HG03469 (cell line): ENCODE measurements at regions not wholly inside any gene's neighbourhood (a gene's known extent, or its start where the extent isn't known, plus 50 kb on each side); places are given as distances from the start of the nearest gene placed in this dataset.
"Not testable (repeated sequence)": the region's sequence is repeated elsewhere in the genome, so short reads cannot be mapped to it uniquely, and the experiment has no call there.

Experiments
- ATAC-seq: cut with Tn5 transposase; IDR thresholded peaks from one replicate; pipeline ENCODE4 v1.9.1; 2021; ENCODE audit warnings: mild to moderate bottlenecking, moderate library complexity, moderate number of reproducible peaks; ENCODE audit not compliant: unreplicated experiment

DNA sequence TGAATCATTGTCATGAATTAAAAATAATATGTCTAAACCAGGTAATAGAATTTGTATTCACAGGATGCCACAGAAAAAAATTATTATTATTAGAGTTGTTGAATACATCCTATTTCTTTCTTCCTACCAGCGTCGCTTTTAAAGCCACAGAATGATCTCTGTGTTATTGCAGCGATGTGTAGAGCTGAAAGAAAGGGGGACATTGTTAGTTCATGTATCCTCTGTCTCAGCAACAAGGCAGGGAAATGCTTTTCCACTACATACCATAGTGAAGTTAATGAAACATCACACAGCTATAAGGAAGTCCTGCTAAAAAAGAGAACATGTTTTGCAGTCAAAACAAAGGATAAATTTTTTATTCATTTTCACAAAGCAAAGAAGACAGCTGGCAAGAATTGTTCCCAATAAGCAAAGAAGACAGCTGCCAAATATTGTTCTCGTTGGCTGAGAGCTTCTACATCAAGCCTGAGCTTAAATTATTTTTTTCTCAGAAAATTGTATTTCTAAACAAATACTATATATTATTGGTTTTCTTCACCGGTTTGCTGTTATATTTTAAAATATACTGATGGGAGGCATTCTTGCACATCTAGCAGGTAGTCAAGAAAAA is 1234.4 kb downstream of the SUCLG1 start:
- no peak for ATAC-seq

DNA sequence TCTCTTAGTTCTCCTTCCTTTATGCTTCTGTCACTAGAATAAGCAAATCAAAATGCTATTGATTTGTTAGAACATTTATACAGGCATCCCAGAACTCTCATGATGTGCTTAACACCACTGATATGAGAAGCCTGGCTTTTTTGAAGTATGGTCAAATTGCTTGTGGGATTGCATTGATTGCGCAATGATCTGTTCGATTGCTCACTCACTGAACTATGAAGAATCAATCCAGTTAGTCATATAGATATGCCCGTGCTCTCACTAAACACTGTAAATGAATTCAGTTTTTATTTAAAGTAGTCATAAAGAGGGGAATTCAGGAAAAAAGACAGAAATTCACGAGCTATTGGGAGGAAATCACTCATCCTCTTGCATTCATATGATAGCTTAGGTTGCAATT is 1237.8 kb downstream of the SUCLG1 start:
- ATAC-seq = no peak

GRCh38 chr2:83217854-83218253 is 1241.2 kb downstream of the SUCLG1 start:
- ATAC-seq = no peak

GRCh38 chr2:83196225-83196624 is 1262.9 kb downstream of the SUCLG1 start:
- ATAC-seq = no peak

- ATAC-seq = no peak
Observed at GRCh38 chr2:83191316-83191715, 1267.8 kb downstream of the SUCLG1 start.

- ATAC-seq = no peak
Observed at GRCh38 chr2:83186105-83186760, 1272.8 kb downstream of the SUCLG1 start.

DNA sequence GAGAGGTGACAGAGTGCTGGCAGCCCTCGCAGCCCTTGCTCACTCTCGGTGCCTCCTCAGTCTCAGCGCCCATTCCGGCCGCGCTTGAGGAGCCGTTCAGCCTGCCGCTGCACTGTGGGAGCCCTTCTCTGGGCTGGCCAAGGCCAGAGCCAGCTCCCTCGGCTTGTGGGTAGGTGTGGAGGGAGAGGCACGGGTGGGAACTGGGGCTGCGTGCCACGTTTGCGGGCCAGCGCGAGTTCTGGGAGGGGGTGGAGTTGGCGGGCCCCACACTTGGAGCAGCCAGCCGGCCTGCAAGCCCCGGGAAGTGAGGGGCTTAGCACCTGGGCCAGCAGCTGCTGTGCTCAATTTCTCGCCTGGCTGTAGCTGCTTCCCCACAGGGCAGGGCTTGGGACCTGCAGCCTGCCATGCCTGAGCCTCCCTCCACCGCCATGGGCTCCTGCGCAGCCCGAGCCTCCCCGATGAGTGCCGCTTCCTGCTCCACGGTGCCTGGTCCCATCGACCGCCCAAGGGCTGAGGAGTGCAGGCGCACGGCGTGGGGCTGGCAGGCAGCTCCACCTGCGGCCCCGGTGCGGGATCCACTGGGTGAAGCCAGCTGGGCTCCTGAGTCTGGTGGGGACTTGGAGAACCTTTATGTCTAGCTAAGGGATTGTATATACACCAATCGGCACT is 1278.1 kb downstream of the SUCLG1 start:
- ATAC-seq = not testable (repeated sequence)

GRCh38 chr2:83176539-83176938 is 1282.5 kb downstream of the SUCLG1 start:
- ATAC-seq = no peak

DNA sequence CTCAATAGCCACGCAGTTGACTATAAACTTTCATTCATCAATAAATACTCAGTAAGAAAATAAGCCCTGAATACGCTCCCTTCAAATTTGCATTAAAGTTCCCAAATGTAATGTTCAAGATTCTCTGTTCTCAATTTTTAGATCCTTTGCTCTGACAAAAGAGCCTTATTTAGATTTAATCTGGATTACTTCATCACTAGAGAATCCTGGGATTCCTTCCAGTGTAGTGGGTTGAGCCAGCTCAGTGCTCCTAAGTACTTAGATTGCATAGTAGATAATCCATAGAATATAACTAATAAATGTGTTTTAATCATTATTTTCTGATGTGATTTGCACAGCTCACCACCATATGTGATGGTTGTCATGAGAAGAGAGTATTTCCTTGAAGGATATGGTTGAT is 1286.2 kb downstream of the SUCLG1 start:
- ATAC-seq = no peak

DNA sequence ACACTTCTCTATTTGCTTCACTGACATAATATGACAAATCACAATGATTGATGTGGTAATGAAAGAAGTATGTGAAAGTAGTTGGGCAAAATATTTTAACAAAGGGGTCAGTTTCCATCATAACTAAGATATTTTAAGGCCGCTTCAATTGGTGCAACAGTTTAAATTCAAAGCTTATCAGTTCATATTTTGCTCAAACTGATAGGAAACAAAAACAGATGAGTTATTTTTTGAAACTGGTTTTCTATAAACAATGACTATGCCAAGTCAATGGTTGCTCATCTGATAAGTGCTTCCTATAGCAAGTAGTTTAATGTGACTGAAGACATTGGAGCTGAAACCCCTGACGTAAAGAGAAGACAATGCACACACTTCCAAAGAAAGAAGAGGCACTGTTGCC is 1290.7 kb downstream of the SUCLG1 start:
- ATAC-seq = no peak

DNA sequence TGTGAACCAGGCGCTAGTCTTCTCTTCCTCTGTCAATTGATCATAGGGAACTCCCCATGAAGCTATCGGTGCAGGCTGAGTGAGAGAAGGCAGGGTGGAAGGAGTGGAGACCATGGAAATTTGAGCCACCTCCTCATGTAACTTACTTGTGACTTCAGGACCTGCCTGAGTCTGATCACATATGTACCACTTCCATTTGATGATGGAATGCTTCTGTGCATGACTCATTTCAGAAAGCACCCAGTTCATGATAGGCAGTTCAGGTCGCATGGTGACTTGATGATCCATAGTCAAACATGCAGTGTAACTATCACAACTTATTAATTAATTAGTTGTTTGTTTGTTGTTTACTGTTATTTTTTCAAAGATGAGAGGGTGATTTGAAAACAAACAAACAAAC is 1296.7 kb downstream of the SUCLG1 start:
- ATAC-seq = no peak

GRCh38 chr2:83160571-83160970 is 1298.5 kb downstream of the SUCLG1 start:
- ATAC-seq = no peak

DNA sequence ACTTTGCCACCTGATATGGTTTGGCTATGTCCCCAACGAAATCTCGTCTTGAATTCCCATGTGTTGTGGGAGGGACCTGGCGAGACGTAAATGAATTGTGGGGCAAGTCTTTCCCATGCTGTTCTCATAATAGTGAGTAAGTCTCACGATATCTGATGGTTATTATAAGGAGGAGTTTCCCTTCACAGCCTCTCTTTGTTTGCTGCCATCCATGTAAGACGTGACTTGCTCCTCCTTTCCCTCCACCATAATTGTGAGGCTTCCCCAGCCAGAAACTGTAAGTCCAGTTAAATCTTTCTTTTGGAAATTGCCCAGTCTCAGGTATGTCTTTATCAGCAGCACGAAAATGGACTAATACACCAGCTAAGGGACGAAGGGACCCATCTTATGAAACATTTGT is 1303.3 kb downstream of the SUCLG1 start:
- no peak for ATAC-seq

GRCh38 chr2:83143946-83144345 is 1315.1 kb downstream of the SUCLG1 start:
- no peak for ATAC-seq

GRCh38 chr2:83142934-83143333 is 1316.1 kb downstream of the SUCLG1 start:
- ATAC-seq = no peak

DNA sequence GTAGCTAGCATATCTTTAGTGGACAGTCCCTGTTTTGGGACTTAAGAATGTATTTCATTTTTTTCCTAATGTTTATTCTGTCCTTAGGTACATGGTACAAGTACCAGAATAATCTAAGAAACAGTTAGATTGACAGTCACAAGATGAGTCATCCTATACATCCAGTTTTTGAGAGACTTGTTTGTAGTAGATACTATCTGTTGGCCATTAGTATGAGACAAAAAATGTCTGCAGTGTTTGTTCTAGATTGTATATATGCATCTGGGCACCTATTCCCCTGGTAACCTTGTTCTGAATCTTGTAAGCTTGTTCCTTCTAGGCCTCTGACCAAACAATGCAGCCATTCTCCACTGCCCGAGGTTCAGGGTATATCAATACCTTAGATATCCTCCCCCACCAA is 1343.5 kb downstream of the SUCLG1 start:
- no peak for ATAC-seq

- no peak for ATAC-seq
Observed at GRCh38 chr2:83115155-83115554, 1343.9 kb downstream of the SUCLG1 start.

- no peak for ATAC-seq
Observed at GRCh38 chr2:83113953-83114352, 1345.1 kb downstream of the SUCLG1 start.

- no peak for ATAC-seq
Observed at GRCh38 chr2:83112858-83113257, 1346.2 kb downstream of the SUCLG1 start.

DNA sequence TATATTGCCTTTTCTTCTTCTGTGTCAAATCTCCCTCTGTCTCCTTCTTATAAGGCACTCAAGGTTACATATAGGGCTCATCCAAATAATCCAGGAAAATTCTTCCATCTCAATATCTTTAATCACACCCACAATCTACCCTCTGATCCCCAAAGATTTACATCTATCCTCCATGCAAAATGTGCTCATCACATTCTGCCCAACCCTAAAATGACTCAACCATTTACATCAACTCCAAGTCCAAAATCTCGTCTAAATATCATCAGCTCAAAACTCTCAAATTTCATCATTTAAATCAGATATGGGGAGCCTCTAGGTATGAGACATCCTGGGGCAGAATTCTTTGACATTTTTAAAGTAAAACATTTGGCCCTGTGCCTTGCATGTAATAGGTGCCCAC is 1349.8 kb downstream of the SUCLG1 start:
- ATAC-seq = no peak

DNA sequence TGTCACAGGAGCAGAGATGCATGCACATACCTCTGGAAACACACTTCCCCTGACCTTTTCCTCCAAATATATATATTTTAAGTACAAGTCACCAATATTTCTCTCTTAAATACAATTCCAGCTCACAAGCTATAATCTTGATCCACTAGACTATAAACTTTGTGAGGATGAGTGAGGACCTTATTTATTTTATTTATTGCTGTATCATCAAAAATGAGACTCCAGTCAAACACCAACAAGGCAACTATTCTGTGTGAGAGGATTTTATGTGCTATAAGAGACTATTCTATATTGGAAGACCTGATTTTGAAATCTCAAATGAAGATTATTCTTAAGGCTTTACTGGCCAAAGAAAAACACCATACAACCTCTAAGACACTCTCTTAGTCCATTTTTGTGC is 1352.2 kb downstream of the SUCLG1 start:
- no peak for ATAC-seq

- no peak for ATAC-seq
Observed at GRCh38 chr2:83104202-83104601, 1354.9 kb downstream of the SUCLG1 start.
